ENCODE measurements at regions not wholly inside any gene's neighbourhood (a gene's known extent, or its start where the extent isn't known, plus 50 kb on each side); places are given as distances from the start of the nearest gene placed in this dataset.

GRCh38 chr10:42419789-42420188 lies 218.6 kb downstream of the ZNF33B start:
- H3K36me3 ChIP-seq (ENCODE audit: control insufficient read depth in 1 of 2, insufficient read depth in 2 of 2, low read length in 2 of 2) = no peaks in the 10 kb centered on the region
- H2AFZ ChIP-seq (ENCODE audit: low read depth, low read length, poor library complexity, severe bottlenecking) = no peak overlapping the region
- POLR2A ChIA-PET = no interaction called here
- no peak overlapping the region for H3K9ac ChIP-seq (ENCODE audit: low read length)
- no peaks in the 10 kb centered on the region for H3K4me1 ChIP-seq (ENCODE audit: control insufficient read depth in 1 of 2, insufficient read depth in 2 of 2, low read length in 2 of 2)
- no TSS peak for BruUV-seq (replicated peaks)
- no peak overlapping the region for H3K4me3 ChIP-seq (replicated peaks in 1 of 2; ENCODE audit: low read depth in 1 of 2, low read length in 2 of 2)
- no peak overlapping the region for H3K4me2 ChIP-seq (ENCODE audit: low read length)
- ATAC-seq (no peak), DNase-seq (ENCODE audit: low read depth, low spot score) (no peak)
- CTCF ChIA-PET = no interaction called here
- no peaks in the 10 kb centered on the region for H3K27me3 ChIP-seq (ENCODE audit: insufficient read depth, low read length)
- H4K20me1 ChIP-seq (ENCODE audit: insufficient read depth) = no peaks in the 10 kb centered on the region
- no peaks in the 10 kb centered on the region for H3K9me2 ChIP-seq (ENCODE audit: insufficient read depth)
- no peaks in the 10 kb centered on the region for H3K79me2 ChIP-seq (ENCODE audit: insufficient read depth, low read length)
- H3K9me3 ChIP-seq (ENCODE audit: control insufficient read depth in 1 of 2, insufficient read depth in 1 of 2, low read depth in 1 of 2, low read length in 2 of 2) = no peaks in the 10 kb centered on the region
- RAD21 ChIA-PET (ENCODE audit: low non-redundant PET in 1 of 2, low total read pairs in 2 of 2, uncharacterized antibody in 2 of 2, unreplicated experiment in 2 of 2) = no interaction called here
- TF ChIP-seq TCF7L2 (IDR thresholded peaks at IDR 0.05; ENCODE audit: borderline replicate concordance, extremely low read depth, insufficient read depth, insufficient read length) (no peak), FOSL1 (IDR thresholded peaks at IDR 0.05; ENCODE audit: low read depth) (no peak), EZH2 (IDR thresholded peaks at IDR 0.05) (no peak), CTCF (IDR thresholded peaks at IDR 0.05 in 2 of 3, conservative IDR thresholded peaks at IDR 0.05 in 1 of 3; ENCODE audit: borderline replicate concordance in 1 of 3, insufficient read depth in 1 of 3, low read depth in 2 of 3, low read length in 2 of 3) (no peak), SIN3A (IDR thresholded peaks at IDR 0.05; ENCODE audit: low read depth) (no peak)
- no peak overlapping the region for H3K27ac ChIP-seq (ENCODE audit: low read depth, low read length)
- intact Hi-C loops (cut with micrococcal nuclease) = no loop called here

DNA sequence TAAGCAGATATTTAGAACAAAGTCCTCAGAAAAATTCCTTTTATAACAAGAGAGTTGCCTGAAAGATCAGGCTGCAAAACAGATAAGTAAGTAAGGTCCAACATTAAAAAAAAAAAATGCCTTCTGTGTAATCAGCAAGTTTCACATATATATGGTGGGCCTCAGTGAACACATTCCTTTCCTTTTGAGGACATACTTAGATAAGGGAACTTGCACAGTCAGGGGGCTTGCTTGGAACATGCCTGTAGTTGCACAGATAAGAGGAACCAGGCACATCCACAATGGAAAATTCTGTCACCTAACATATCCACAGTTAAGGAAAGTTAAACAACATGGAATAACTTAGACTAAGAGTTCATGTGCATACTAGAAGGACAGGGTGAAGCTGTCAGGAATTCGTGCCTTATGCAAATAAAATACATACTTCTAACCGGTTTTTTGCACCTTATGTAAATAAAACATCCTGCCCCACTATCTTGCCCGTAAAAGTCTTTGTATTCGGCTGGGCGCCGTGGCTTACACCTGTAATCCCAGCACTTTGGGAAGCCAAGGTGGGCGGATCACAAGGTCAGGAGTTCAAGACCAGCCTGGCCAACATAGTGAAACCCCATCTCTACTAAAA lies 257.3 kb downstream of the ZNF33B start:
- H4K20me1 ChIP-seq (ENCODE audit: insufficient read depth) = no peaks in the 10 kb centered on the region
- H3K4me3 ChIP-seq (replicated peaks in 1 of 2; ENCODE audit: low read depth in 1 of 2, low read length in 2 of 2) = no peak overlapping the region
- POLR2A ChIA-PET = no interaction called here
- H3K79me2 ChIP-seq (ENCODE audit: insufficient read depth, low read length) = no peaks in the 10 kb centered on the region
- DNase-seq (ENCODE audit: low read depth, low spot score) = no peak
- no peak overlapping the region for H3K27ac ChIP-seq (ENCODE audit: low read depth, low read length)
- H3K4me2 ChIP-seq (ENCODE audit: low read length) = no peak overlapping the region
- H3K36me3 ChIP-seq (ENCODE audit: control insufficient read depth in 1 of 2, insufficient read depth in 2 of 2, low read length in 2 of 2) = no peaks in the 10 kb centered on the region
- H3K27me3 ChIP-seq (ENCODE audit: insufficient read depth, low read length) = no peaks in the 10 kb centered on the region
- BruUV-seq (replicated peaks) = no TSS peak
- no peaks in the 10 kb centered on the region for H3K4me1 ChIP-seq (ENCODE audit: control insufficient read depth in 1 of 2, insufficient read depth in 2 of 2, low read length in 2 of 2)
- no peaks in the 10 kb centered on the region for H3K9me2 ChIP-seq (ENCODE audit: insufficient read depth)
- intact Hi-C loops (cut with micrococcal nuclease) = no loop called here
- no peak overlapping the region for H3K9ac ChIP-seq (ENCODE audit: low read length)
- peaks cover 0 to 6% of the 10 kb centered on the region in 2 experiments; a peak in 1 of 4 replicates for H3K9me3 ChIP-seq (ENCODE audit: control insufficient read depth in 1 of 2, insufficient read depth in 1 of 2, low read depth in 1 of 2, low read length in 2 of 2)
- RAD21 ChIA-PET (ENCODE audit: low non-redundant PET in 1 of 2, low total read pairs in 2 of 2, uncharacterized antibody in 2 of 2, unreplicated experiment in 2 of 2) = no interaction called here
- ATAC-seq = no peak
- H2AFZ ChIP-seq (ENCODE audit: low read depth, low read length, poor library complexity, severe bottlenecking) = no peak overlapping the region
- CTCF ChIA-PET = no interaction called here
- TF ChIP-seq ZFX (IDR thresholded peaks at IDR 0.05) = no peak
- no peak for TF ChIP-seq RAD21 (IDR thresholded peaks at IDR 0.05; ENCODE audit: low read depth)
- no peak for TF ChIP-seq JUND (IDR thresholded peaks at IDR 0.05)
- TF ChIP-seq TCF7L2 (IDR thresholded peaks at IDR 0.05; ENCODE audit: borderline replicate concordance, extremely low read depth, insufficient read depth, insufficient read length) = no peak
- no peak for TF ChIP-seq POLR2AphosphoS5 (IDR thresholded peaks at IDR 0.05; ENCODE audit: low read depth, low read length)
- no peak for TF ChIP-seq EGR1 (IDR thresholded peaks at IDR 0.05; ENCODE audit: low read depth)
- TF ChIP-seq YY1 (IDR thresholded peaks at IDR 0.05; ENCODE audit: extremely low read depth, insufficient replicate concordance, low read depth, low read length) = no peak
- TF ChIP-seq POLR2A (IDR thresholded peaks at IDR 0.05; ENCODE audit: borderline replicate concordance, extremely low read depth, insufficient read depth, insufficient read length) = no peak
- TF ChIP-seq SRF (IDR thresholded peaks at IDR 0.05; ENCODE audit: low read depth) = no peak
- TF ChIP-seq, protein P1, sequence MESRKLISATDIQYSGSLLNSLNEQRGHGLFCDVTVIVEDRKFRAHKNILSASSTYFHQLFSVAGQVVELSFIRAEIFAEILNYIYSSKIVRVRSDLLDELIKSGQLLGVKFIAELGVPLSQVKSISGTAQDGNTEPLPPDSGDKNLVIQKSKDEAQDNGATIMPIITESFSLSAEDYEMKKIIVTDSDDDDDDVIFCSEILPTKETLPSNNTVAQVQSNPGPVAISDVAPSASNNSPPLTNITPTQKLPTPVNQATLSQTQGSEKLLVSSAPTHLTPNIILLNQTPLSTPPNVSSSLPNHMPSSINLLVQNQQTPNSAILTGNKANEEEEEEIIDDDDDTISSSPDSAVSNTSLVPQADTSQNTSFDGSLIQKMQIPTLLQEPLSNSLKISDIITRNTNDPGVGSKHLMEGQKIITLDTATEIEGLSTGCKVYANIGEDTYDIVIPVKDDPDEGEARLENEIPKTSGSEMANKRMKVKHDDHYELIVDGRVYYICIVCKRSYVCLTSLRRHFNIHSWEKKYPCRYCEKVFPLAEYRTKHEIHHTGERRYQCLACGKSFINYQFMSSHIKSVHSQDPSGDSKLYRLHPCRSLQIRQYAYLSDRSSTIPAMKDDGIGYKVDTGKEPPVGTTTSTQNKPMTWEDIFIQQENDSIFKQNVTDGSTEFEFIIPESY (IDR thresholded peaks at IDR 0.05; ENCODE audit: extremely low read depth, insufficient replicate concordance, low read length) = no peak
